ENCODE measurements at regions not wholly inside any gene's neighbourhood (a gene's known extent, or its start where the extent isn't known, plus 50 kb on each side); places are given as distances from the start of the nearest gene placed in this dataset.

DNA sequence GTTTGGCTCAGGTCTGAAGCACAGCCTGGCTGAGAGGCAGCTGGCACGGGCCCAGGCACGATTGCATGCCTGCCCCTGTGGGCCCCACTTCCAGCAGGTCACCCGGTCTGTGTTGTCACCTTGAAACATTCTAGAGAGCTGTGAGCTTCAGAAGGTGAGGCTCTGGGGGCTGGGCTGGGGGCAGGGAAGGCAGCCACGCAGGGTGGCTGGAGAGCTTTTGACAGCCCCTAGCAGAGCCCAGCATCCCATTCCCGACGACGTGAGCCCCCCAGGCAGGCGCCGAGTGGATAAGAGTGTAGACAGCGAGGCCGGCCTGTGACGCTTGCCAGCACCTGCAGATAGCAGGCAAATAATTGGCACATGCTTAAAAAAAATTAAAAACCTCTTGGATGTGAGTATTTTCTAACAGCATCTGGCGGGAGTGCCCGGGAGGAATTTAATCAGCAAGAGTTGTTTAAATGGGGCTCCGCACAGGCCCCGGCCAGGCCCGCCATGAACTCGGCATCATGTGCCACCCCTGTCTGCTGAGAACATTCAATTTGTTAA lies 212.0 kb upstream of the TBX20 start:
- TF ChIP-seq, protein P1, sequence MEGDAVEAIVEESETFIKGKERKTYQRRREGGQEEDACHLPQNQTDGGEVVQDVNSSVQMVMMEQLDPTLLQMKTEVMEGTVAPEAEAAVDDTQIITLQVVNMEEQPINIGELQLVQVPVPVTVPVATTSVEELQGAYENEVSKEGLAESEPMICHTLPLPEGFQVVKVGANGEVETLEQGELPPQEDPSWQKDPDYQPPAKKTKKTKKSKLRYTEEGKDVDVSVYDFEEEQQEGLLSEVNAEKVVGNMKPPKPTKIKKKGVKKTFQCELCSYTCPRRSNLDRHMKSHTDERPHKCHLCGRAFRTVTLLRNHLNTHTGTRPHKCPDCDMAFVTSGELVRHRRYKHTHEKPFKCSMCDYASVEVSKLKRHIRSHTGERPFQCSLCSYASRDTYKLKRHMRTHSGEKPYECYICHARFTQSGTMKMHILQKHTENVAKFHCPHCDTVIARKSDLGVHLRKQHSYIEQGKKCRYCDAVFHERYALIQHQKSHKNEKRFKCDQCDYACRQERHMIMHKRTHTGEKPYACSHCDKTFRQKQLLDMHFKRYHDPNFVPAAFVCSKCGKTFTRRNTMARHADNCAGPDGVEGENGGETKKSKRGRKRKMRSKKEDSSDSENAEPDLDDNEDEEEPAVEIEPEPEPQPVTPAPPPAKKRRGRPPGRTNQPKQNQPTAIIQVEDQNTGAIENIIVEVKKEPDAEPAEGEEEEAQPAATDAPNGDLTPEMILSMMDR (conservative IDR thresholded peaks at IDR 0.05; ENCODE audit: low read length), result no peak
- H3K4me3 ChIP-seq (ENCODE audit: low read length), result no peak overlapping the region
- no peak for DNase-seq (ENCODE audit: low read depth)

DNA sequence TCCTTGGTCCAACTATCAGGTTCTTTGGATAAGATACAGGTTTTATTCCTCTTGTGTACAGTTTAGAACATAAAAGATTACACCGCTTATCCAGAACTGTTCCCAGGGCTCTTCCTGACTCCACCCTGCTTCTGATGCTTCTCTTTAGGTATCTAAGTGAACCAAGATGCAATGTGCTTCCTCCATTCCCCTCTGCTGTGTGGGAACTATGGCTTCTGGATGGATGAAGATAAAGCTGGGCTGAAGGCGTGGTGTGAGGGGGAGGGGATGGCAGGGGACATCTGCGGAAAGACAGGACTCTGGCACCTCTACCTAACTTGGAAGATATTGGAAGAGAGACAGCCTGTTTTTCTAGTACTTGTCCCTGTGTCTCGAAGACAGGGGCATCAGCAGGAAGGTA lies 209.9 kb upstream of the TBX20 start:
- TF ChIP-seq, protein P1 (conservative IDR thresholded peaks at IDR 0.05; ENCODE audit: low read length), result no peak
- H3K4me3 ChIP-seq (ENCODE audit: low read length), result no peak overlapping the region

DNA sequence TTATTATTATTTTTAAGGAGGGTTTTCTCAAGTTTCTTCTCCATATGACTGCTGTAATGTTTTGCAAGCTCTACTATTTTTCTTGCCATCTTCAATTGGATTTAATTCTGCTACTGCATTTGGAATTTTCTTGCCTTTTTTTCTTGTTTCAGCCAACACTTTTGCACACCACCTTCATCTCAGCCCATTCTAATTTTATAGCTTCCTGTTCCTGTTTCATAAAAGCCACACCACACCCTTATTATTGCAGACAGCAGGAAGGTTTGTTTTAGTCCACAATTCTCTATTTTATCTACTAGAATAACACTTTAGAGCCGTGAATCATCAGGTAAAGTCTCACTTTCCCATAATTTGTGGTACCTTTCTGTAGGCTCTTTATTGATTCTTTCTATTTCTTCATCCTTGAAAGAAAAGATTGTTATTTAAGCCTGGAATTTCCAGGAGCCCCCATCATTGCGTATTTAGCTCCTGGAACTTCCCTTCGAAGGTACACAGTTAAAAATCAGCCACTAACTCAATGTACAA lies 209.3 kb upstream of the TBX20 start:
- DNase-seq (ENCODE audit: low read depth), result no peak
- no peak overlapping the region for H3K4me3 ChIP-seq (ENCODE audit: low read length)
- TF ChIP-seq, protein P1 (conservative IDR thresholded peaks at IDR 0.05; ENCODE audit: low read length), result no peak

More for the DNA sequence above, 209.9 kb upstream of the TBX20 start:
- no peak for DNase-seq (ENCODE audit: low read depth)

DNA sequence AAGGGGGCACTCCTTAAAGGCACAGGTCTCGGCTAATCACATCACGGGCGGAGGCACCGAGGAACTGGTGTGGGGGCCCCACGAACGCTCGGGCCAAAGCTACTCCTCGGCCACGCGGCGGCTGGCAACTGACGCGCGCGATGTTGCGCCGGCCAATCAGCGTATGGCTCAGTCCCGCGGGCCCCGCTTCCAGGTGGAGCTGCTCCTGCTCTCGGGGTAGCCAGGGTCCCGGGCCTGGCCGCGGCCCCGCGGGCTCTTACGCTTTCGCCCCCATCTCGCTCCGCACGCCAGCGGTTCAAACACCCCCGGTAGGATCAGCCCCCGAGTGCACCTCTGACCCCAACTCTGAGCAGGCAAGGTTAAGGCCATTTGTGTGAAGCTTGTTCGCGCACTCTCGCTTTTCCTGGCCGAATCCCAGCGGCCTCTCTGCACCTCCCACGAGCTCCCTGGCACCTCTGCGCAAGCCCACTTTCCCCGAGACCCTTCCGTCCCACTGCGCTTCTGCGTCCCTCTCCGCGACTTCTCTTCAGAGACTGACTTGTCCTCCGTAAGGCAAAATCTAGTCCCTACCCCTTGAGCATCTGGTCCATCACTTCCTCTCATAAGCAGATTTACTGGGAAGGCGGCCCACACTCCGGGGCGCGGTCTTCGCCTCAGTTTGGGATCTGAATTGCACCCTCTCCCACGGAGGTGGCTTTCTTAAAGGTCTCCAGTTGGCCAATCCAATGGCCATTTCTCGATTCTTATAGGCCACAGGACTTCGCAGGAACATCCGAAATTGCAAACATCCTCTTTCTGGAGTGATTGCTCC lies 200.9 kb upstream of the TBX20 start:
- H3K4me3 ChIP-seq (ENCODE audit: low read length), result no peak overlapping the region
- TF ChIP-seq, protein P1 (conservative IDR thresholded peaks at IDR 0.05; ENCODE audit: low read length), result no peak
- DNase-seq (ENCODE audit: low read depth), result no peak

DNA sequence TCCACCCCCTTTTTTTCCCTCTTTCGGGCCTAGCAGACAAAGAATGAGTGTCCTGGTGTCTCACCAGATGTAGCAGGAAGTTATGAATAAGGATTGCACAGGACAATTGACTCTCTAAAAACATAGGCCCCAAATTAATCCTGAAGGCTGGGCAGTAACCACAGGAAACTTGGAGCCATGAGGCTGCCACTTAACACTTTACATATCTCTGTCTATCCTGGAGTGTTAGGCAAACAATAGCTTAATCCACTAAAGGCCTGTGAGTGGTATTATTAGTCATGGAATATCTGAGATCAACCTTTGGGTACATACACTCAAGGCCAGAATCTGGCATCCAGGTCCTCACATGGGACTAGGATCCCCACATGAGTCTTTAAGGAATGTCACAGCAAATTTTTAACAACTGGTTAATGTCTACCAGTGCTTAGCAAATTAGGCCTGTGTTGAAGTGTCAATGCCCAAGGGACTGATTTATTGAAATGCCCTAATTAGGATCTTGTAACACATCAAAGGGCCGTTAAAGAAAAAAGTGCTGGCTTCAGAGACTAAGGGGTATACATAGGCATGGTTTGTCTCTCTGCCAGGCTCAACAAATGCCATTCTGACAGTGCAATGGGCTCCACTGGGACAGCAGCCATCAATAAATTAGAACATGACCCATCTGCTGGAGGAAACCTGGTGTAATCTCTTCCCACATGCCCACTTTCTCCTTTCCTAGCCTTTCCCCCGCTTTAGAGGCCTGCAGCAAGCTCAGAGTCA lies 196.7 kb upstream of the TBX20 start:
- no peak overlapping the region for H3K4me3 ChIP-seq (ENCODE audit: low read length)
- no peak for DNase-seq (ENCODE audit: low read depth)
- TF ChIP-seq, protein P1 (conservative IDR thresholded peaks at IDR 0.05; ENCODE audit: low read length), result no peak

DNA sequence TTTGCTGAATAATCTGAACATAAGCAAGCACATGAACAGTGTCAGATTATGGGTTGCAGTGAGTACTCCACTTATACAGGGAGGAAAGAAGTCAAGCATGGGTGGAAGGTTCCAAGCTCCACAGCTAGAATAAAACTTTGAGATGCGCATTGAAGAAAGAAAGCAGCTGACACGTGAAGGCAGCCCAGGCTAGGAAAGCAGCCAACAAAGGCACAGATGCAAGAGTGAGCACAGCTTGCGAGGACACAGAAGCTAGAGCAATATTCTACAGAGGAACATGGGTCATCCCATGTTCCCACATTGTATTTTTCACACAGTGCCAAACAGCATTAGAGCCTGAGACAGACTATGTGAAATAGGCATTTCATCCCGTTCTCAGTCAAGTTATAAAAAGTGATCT lies 194.6 kb upstream of the TBX20 start:
- TF ChIP-seq, protein P1 (conservative IDR thresholded peaks at IDR 0.05; ENCODE audit: low read length), result no peak
- H3K4me3 ChIP-seq (ENCODE audit: low read length), result no peak overlapping the region
- no peak for DNase-seq (ENCODE audit: low read depth)
